HEK293T (cell line): ENCODE measurements at regions not wholly inside any gene's neighbourhood (a gene's known extent, or its start where the extent isn't known, plus 50 kb on each side); places are given as distances from the start of the nearest gene placed in this dataset.

Experiments used
- ARNT ChIP-seq: fragments of 450-650 bp; IDR thresholded peaks from 2 replicates; pipeline ENCODE4 v1.6.1; 2017; ENCODE audit warnings: mild to moderate bottlenecking
- BHLHE40 ChIP-seq: fragments of 450-650 bp; IDR thresholded peaks from 2 replicates; pipeline ENCODE4 v1.6.1; 2016; ENCODE audit warnings: mild to moderate bottlenecking, moderate library complexity, borderline replicate concordance
- ELF4 ChIP-seq: fragments of 450-650 bp; IDR thresholded peaks from 2 replicates; pipeline ENCODE4 v1.6.1; 2017; ENCODE audit warnings: antibody characterized with exemption
- FOXA1 ChIP-seq: fragments of 450-650 bp; IDR thresholded peaks from 2 replicates; pipeline ENCODE4 v1.6.1; 2016; ENCODE audit warnings: mild to moderate bottlenecking
- FOXK2 ChIP-seq: fragments of 450-650 bp; IDR thresholded peaks from 2 replicates; pipeline ENCODE4 v1.6.1; 2016; ENCODE audit warnings: mild to moderate bottlenecking
- FOXM1 ChIP-seq: fragments of 450-650 bp; IDR thresholded peaks from 2 replicates; pipeline ENCODE4 v1.6.1; 2017; ENCODE audit warnings: mild to moderate bottlenecking, borderline replicate concordance
- L3MBTL2 ChIP-seq: fragments of 450-650 bp; conservative IDR thresholded peaks from 2 replicates; pipeline ENCODE4 v1.6.1; 2016; ENCODE audit warnings: mild to moderate bottlenecking
- LEF1 ChIP-seq: fragments of 450-650 bp; IDR thresholded peaks from 2 replicates; pipeline ENCODE4 v1.6.1; 2017; ENCODE audit warnings: mild to moderate bottlenecking, borderline replicate concordance
- NFRKB ChIP-seq: fragments of 450-650 bp; IDR thresholded peaks from 2 replicates; pipeline ENCODE4 v1.6.1; 2016; ENCODE audit warnings: mild to moderate bottlenecking, moderate library complexity
- SP1 ChIP-seq: fragments of 450-650 bp; IDR thresholded peaks from 2 replicates; pipeline ENCODE4 v1.6.1; 2017
- SUZ12 ChIP-seq: fragments of 450-650 bp; IDR thresholded peaks from 2 replicates; pipeline ENCODE4 v1.6.1; 2016; ENCODE audit warnings: mild to moderate bottlenecking
- TARDBP ChIP-seq: fragments of 450-650 bp; IDR thresholded peaks from 2 replicates; pipeline ENCODE4 v1.6.1; 2016
- ZNF384 ChIP-seq: fragments of 450-650 bp; IDR thresholded peaks from 2 replicates; pipeline ENCODE4 v1.6.1; 2016

DNA sequence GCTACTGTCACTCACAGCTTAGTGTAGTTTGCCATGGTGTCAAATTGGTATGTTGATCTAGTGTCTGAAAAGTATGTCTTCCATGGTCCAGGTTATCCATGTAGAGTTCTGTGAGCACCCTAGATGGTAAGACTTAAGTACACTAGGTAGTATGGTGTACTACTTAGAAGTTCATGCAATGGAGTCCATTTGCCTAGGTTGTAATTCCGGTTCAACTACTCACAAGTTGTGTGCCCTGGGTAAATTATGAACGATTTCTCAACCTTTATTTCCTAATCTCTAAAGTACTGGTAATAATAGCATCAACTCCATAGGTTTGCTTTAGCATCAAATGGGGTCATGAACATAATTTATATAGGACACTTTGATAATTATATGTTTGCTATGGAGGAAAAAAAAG, 666.2 kb upstream of the CELF2 start:
- TF ChIP-seq FOXA1 (no peak), ELF4 (no peak), FOXM1 (no peak), ARNT (no peak), SP1 (no peak), LEF1 (no peak), TARDBP (no peak), SUZ12 (no peak), BHLHE40 (no peak), NFRKB (no peak), L3MBTL2 (no peak), FOXK2 (no peak), ZNF384 (no peak)
